IMR-90 (cell line): ENCODE measurements at regions not wholly inside any gene's neighbourhood (a gene's known extent, or its start where the extent isn't known, plus 50 kb on each side); places are given as distances from the start of the nearest gene placed in this dataset.

ENCODE experiments used
- ATAC-seq: fragments of 200-7000 bp; cut with Tn5 transposase; 2 replicates; pipeline ENCODE4 v1.9.1; 2020; ENCODE audit warnings: low read depth, mild to moderate bottlenecking, moderate library complexity
- BruUV-seq: library from RNA; stranded (reverse); fragments of 400-500 nt; replicated peaks from 2 replicates; lab custom pipeline; 2021; lab: Mats Ljungman, UMichigan
- CTCF ChIA-PET: fragments of 300-600 bp; formaldehyde crosslinking; extraction: SDS; loops from one replicate; lab custom pipeline; 2021; ENCODE audit warnings: antibody characterized with exemption; lab: Yijun Ruan, JAX
- POLR2A ChIA-PET: fragments of 300-600 bp; sonication (Branson Sonifier 250); formaldehyde crosslinking; loops from one replicate; lab custom pipeline; 2022; ENCODE audit warnings: antibody characterized with exemption; ENCODE audit not compliant: unreplicated experiment; lab: Charles Lee
- DNase-seq: peaks from one replicate; pipeline ENCODE4 v3.0.0; 2013
- H2AFZ ChIP-seq: replicated peaks from 2 replicates; pipeline ENCODE3; 2013; ENCODE audit warnings: low read length, mild to moderate bottlenecking; ENCODE audit not compliant: poor library complexity
- H2AK5ac ChIP-seq: 2 replicates; pipeline ENCODE4 v1.6.1; 2013; ENCODE audit warnings: low read depth, low read length, inconsistent platforms
- H2AK9ac ChIP-seq: replicated peaks from 2 replicates; pipeline ENCODE3; 2013; ENCODE audit warnings: mild to moderate bottlenecking, low read depth, low read length, moderate library complexity; ENCODE audit not compliant: poor library complexity
- H2BK120ac ChIP-seq: 2 replicates; pipeline ENCODE4 v1.6.1; 2013; ENCODE audit warnings: low read depth, low read length, inconsistent platforms
- H2BK15ac ChIP-seq: 3 replicates; pipeline ENCODE4 v1.6.1; 2013; ENCODE audit warnings: low read depth, low read length, inconsistent platforms
- H2BK20ac ChIP-seq: 2 replicates; pipeline ENCODE4 v1.6.1; 2013; ENCODE audit warnings: low read depth, mild to moderate bottlenecking, inconsistent platforms, low read length, moderate library complexity
- H2BK5ac ChIP-seq: 2 replicates; pipeline ENCODE4 v1.6.1; 2013; ENCODE audit warnings: mild to moderate bottlenecking, low read depth, low read length, inconsistent platforms; ENCODE audit not compliant: poor library complexity, severe bottlenecking
- H3K14ac ChIP-seq: replicated peaks from 2 replicates; pipeline ENCODE4 v1.6.1; 2013; ENCODE audit warnings: low read depth, low read length, inconsistent platforms
- H3K18ac ChIP-seq: 2 replicates; pipeline ENCODE4 v1.6.1; 2013; ENCODE audit warnings: low read depth, low read length, control low read depth
- H3K23ac ChIP-seq: 2 replicates; pipeline ENCODE4 v1.6.1; 2013; ENCODE audit warnings: low read depth, low read length, inconsistent platforms
- H3K27ac ChIP-seq: 2 replicates; pipeline ENCODE4 v1.5.1; 2013; ENCODE audit warnings: mild to moderate bottlenecking, control low read depth, low read length; ENCODE audit not compliant: insufficient read depth
- H3K27me3 ChIP-seq: 2 replicates; pipeline ENCODE4 v1.6.1; 2013; ENCODE audit warnings: low read length; ENCODE audit not compliant: control insufficient read depth, insufficient read depth
- H3K36me3 ChIP-seq: 2 replicates; pipeline ENCODE4 v1.6.1; 2013; ENCODE audit warnings: low read length, mixed read lengths; ENCODE audit not compliant: control insufficient read depth, insufficient read depth
- H3K4ac ChIP-seq: 2 replicates; pipeline ENCODE4 v1.6.1; 2013; ENCODE audit warnings: low read depth, low read length, inconsistent platforms
- H3K4me1 ChIP-seq: 2 replicates; pipeline ENCODE4 v1.6.1; 2013; ENCODE audit warnings: low read length, mixed read lengths; ENCODE audit not compliant: control insufficient read depth, insufficient read depth
- H3K4me2 ChIP-seq: 2 replicates; pipeline ENCODE4 v1.6.1; 2013; ENCODE audit warnings: low read depth, mild to moderate bottlenecking, control low read depth, low read length, moderate library complexity
- H3K4me3 ChIP-seq: 2 replicates; pipeline ENCODE4 v1.5.1; 2013; ENCODE audit warnings: low read depth, mild to moderate bottlenecking, control low read depth, low read length, moderate library complexity; ENCODE audit not compliant: insufficient read depth
- H3K56ac ChIP-seq: 2 replicates; pipeline ENCODE4 v1.6.1; 2013; ENCODE audit warnings: low read length, inconsistent platforms; ENCODE audit not compliant: insufficient read depth; ENCODE audit errors: extremely low read depth
- H3K79me1 ChIP-seq, 2 experiments: 2 replicates each; pipeline ENCODE4 v1.6.1; 2013; ENCODE audit warnings: low read length in 2 of 2, inconsistent platforms in 1 of 2, low read depth in 1 of 2
- H3K9ac ChIP-seq: 2 replicates; pipeline ENCODE4 v1.6.1; 2013; ENCODE audit warnings: low read depth, low read length, control low read depth
- H3K9me1 ChIP-seq: 2 replicates; pipeline ENCODE4 v1.6.1; 2013; ENCODE audit warnings: low read length, inconsistent platforms; ENCODE audit not compliant: insufficient read depth
- H3K9me3 ChIP-seq: 2 replicates; pipeline ENCODE4 v1.6.1; 2013; ENCODE audit warnings: low read length; ENCODE audit not compliant: control insufficient read depth, insufficient read depth
- H4K20me1 ChIP-seq: 2 replicates; pipeline ENCODE4 v1.6.1; 2013; ENCODE audit warnings: low read length, inconsistent platforms; ENCODE audit not compliant: insufficient read depth
- H4K5ac ChIP-seq: 2 replicates; pipeline ENCODE4 v1.6.1; 2013; ENCODE audit warnings: mild to moderate bottlenecking, low read depth, low read length, control low read depth
- H4K8ac ChIP-seq, 2 experiments: 2 replicates each; pipeline ENCODE4 v1.6.1; 2013; ENCODE audit warnings: low read depth in 2 of 2, low read length in 2 of 2, control low read depth in 1 of 2, inconsistent platforms in 1 of 2
- H4K91ac ChIP-seq: 2 replicates; pipeline ENCODE4 v1.6.1; 2013; ENCODE audit warnings: low read depth, low read length, inconsistent platforms; ENCODE audit not compliant: insufficient read depth
- CTCF ChIP-seq: conservative IDR thresholded peaks from 2 replicates; pipeline ENCODE4 v1.5.1; 2012; ENCODE audit warnings: mild to moderate bottlenecking, low read depth, low read length, improper control_type of control experiment
- ELK1 ChIP-seq: fragments of 150-350 bp; IDR thresholded peaks from 2 replicates; pipeline ENCODE4 v1.6.1; 2016; ENCODE audit warnings: low read depth, mild to moderate bottlenecking, low read length, moderate library complexity, borderline replicate concordance
- NFE2L2 ChIP-seq: fragments of 150-350 bp; IDR thresholded peaks from 2 replicates; pipeline ENCODE4 v1.6.1; 2016; ENCODE audit warnings: low read depth, mild to moderate bottlenecking, low read length
- RCOR1 ChIP-seq: IDR thresholded peaks from 2 replicates; pipeline ENCODE4 v1.6.1; 2012; ENCODE audit warnings: mild to moderate bottlenecking, low read length, improper control_type of control experiment; ENCODE audit not compliant: insufficient replicate concordance
- RFX5 ChIP-seq: IDR thresholded peaks from 2 replicates; pipeline ENCODE4 v1.8.0; 2012; ENCODE audit warnings: low read depth, mild to moderate bottlenecking, low read length, moderate library complexity
- SMC3 ChIP-seq: fragments of 150-350 bp; IDR thresholded peaks from 2 replicates; pipeline ENCODE4 v1.6.1; 2016; ENCODE audit warnings: low read depth, mild to moderate bottlenecking, antibody characterized with exemption, low read length, moderate library complexity
- WGBS, 2 experiments: methylation state at CpG; one replicate each; pipeline versions ENCODE4 v1.1.5 to v1.1.7; 2013; ENCODE audit warnings: missing lambda C conversion rate in 2 of 2; ENCODE audit not compliant: insufficient read length in 1 of 2; ENCODE audit errors: extremely low coverage in 2 of 2; 5-methylcytosine and 5-hydroxymethylcytosine counted together
- dilution Hi-C: fragments of 300-500 bp; cut with HindIII; formaldehyde crosslinking; loops from one replicate; pipeline ENCODE4 v1.14.3; 2018; ENCODE audit warnings: low sequenced_read_pairs; ENCODE audit not compliant: unreplicated experiment
- in situ Hi-C: fragments of 300-500 bp; cut with MboI; formaldehyde crosslinking; loops from 3 replicates; pipeline ENCODE4 v1.14.3; 2019; ENCODE audit warnings: low sequenced_read_pairs, inconsistent platforms, mixed read lengths
- intact Hi-C: fragments of 100-400 bp; cut with micrococcal nuclease; formaldehyde crosslinking; loops from 2 replicates; pipeline ENCODE4 v1.10.0; 2022

GRCh38 chr17:77482375-77483127 lies 341.8 kb downstream of the SEC14L1 start:
- Histone ChIP-seq H3K27me3 (no peaks in the 10 kb centered on the region), H3K27ac (no peak overlapping the region), H3K14ac (no peak overlapping the region), H3K18ac (no peak overlapping the region), H2BK20ac (no peak overlapping the region), H3K79me1 (peaks cover 41 to 100% of the 10 kb centered on the region in 2 experiments), H3K4me3 (no peak overlapping the region), H3K4me2 (no peak overlapping the region), H4K91ac (no peak overlapping the region), H2AK9ac (peak overlapping the region; percentile 9), H3K9me1 (peaks cover 27% of the 10 kb centered on the region), H2BK120ac (no peak overlapping the region), H2AFZ (no peak overlapping the region), H2BK15ac (no peak overlapping the region), H4K5ac (no peak overlapping the region), H3K4me1 (peaks cover 23% of the 10 kb centered on the region), H3K9ac (no peak overlapping the region), H3K23ac (no peak overlapping the region), H4K8ac (no peak overlapping the region), H2BK5ac (no peak overlapping the region), H3K36me3 (peaks cover 35% of the 10 kb centered on the region), H2AK5ac (no peak overlapping the region), H3K56ac (no peak overlapping the region), H3K4ac (no peak overlapping the region), H3K9me3 (no peaks in the 10 kb centered on the region), H4K20me1 (peaks cover 100% of the 10 kb centered on the region)
- CTCF ChIA-PET, result no interaction called here
- in situ Hi-C loops, result no loop called here
- 78% methylated on average over 5 of the region's 25 CpGs; no CpG with 5 or more reads in 1 of the 2 experiments for WGBS, 2 experiments
- dilution Hi-C loops, result no loop called here
- DNase-seq (no peak), ATAC-seq (no peak)
- TF ChIP-seq SMC3, result no peak
- TF ChIP-seq ELK1, result no peak
- no peak for TF ChIP-seq NFE2L2
- no peak for TF ChIP-seq RFX5
- no peak for TF ChIP-seq RCOR1
- no peak for TF ChIP-seq CTCF
- intact Hi-C loops, result no loop called here
- no TSS peak for BruUV-seq
- POLR2A ChIA-PET, result no interaction called here
